H9 (cell line): ENCODE measurements at regions not wholly inside any gene's neighbourhood (a gene's known extent, or its start where the extent isn't known, plus 50 kb on each side); places are given as distances from the start of the nearest gene placed in this dataset.

Experiments
- DNase-seq: peaks from one replicate; pipeline ENCODE4 v3.0.0-alpha.2; 2017
- H2AFZ ChIP-seq: one replicate; pipeline ENCODE4 v1.6.1; 2013; ENCODE audit warnings: mild to moderate bottlenecking, low read length, control low read depth, moderate library complexity
- H2AK5ac ChIP-seq: 2 replicates; pipeline ENCODE4 v1.6.1; 2013; ENCODE audit warnings: low read length, control low read depth, mixed read lengths; ENCODE audit not compliant: insufficient read length
- H2BK120ac ChIP-seq: one replicate; pipeline ENCODE4 v1.6.1; 2013; ENCODE audit warnings: low read depth, mild to moderate bottlenecking, low read length, control low read depth, inconsistent platforms; ENCODE audit not compliant: poor library complexity, severe bottlenecking
- H2BK12ac ChIP-seq: 2 replicates; pipeline ENCODE4 v1.6.1; 2013; ENCODE audit warnings: low read length, control low read depth, mixed read lengths, low read depth; ENCODE audit not compliant: insufficient read length
- H2BK15ac ChIP-seq: 2 replicates; pipeline ENCODE4 v1.6.1; 2013; ENCODE audit warnings: low read depth, low read length, control low read depth
- H2BK20ac ChIP-seq: one replicate; pipeline ENCODE4 v1.6.1; 2013; ENCODE audit warnings: low read depth, mild to moderate bottlenecking, low read length, control low read depth, inconsistent platforms; ENCODE audit not compliant: poor library complexity, severe bottlenecking
- H2BK5ac ChIP-seq: 2 replicates; pipeline ENCODE4 v1.6.1; 2013; ENCODE audit warnings: low read length, control low read depth, mixed read lengths; ENCODE audit not compliant: insufficient read length
- H3K14ac ChIP-seq: 2 replicates; pipeline ENCODE4 v1.6.1; 2013; ENCODE audit warnings: low read length, control low read depth; ENCODE audit not compliant: insufficient read depth
- H3K18ac ChIP-seq: 2 replicates; pipeline ENCODE4 v1.6.1; 2013; ENCODE audit warnings: low read depth, mild to moderate bottlenecking, mixed read lengths, low read length, control low read depth; ENCODE audit not compliant: insufficient read length
- H3K23ac ChIP-seq: 2 replicates; pipeline ENCODE4 v1.6.1; 2013; ENCODE audit warnings: low read length, control low read depth, mixed read lengths, low read depth; ENCODE audit not compliant: insufficient read length
- H3K23me2 ChIP-seq: 2 replicates; pipeline ENCODE4 v1.6.1; 2013; ENCODE audit warnings: low read depth, mild to moderate bottlenecking, mixed read lengths, low read length, control low read depth; ENCODE audit not compliant: insufficient read length, poor library complexity, severe bottlenecking
- H3K27ac ChIP-seq: 2 replicates; pipeline ENCODE4 v1.5.1; 2013; ENCODE audit warnings: low read length, control low read depth, mixed read lengths, low read depth; ENCODE audit not compliant: insufficient read length
- H3K27me3 ChIP-seq: 2 replicates; pipeline ENCODE4 v1.6.1; 2013; ENCODE audit warnings: low read length, control low read depth, inconsistent platforms; ENCODE audit not compliant: insufficient read depth
- H3K4ac ChIP-seq: 2 replicates; pipeline ENCODE4 v1.6.1; 2013; ENCODE audit warnings: low read depth, mild to moderate bottlenecking, control low read depth, inconsistent platforms, low read length, moderate library complexity
- H3K4me1 ChIP-seq: 2 replicates; pipeline ENCODE4 v1.6.1; 2013; ENCODE audit warnings: low read length, control low read depth, inconsistent platforms; ENCODE audit not compliant: insufficient read depth
- H3K4me2 ChIP-seq: 2 replicates; pipeline ENCODE4 v1.6.1; 2013; ENCODE audit warnings: low read length, control low read depth, mixed read lengths; ENCODE audit not compliant: insufficient read length, insufficient read depth
- H3K56ac ChIP-seq: 2 replicates; pipeline ENCODE4 v1.6.1; 2013; ENCODE audit warnings: low read depth, mild to moderate bottlenecking, mixed read lengths, low read length, control low read depth; ENCODE audit not compliant: insufficient read length
- H3K79me1 ChIP-seq: 2 replicates; pipeline ENCODE4 v1.6.1; 2013; ENCODE audit warnings: low read depth, mild to moderate bottlenecking, moderate library complexity, low read length, control low read depth, inconsistent platforms; ENCODE audit not compliant: insufficient read depth, poor library complexity, severe bottlenecking
- H3K79me2 ChIP-seq: 2 replicates; pipeline ENCODE4 v1.6.1; 2013; ENCODE audit warnings: low read length, control low read depth, inconsistent platforms; ENCODE audit not compliant: insufficient read depth
- H3K9ac ChIP-seq: 2 replicates; pipeline ENCODE4 v1.6.1; 2013; ENCODE audit warnings: low read length, control low read depth, mixed read lengths; ENCODE audit not compliant: insufficient read length; ENCODE audit errors: extremely low read depth
- H3K9me3 ChIP-seq: one replicate; pipeline ENCODE4 v1.6.1; 2013; ENCODE audit warnings: low read depth, low read length, inconsistent platforms; ENCODE audit not compliant: control insufficient read depth
- H3T11ph ChIP-seq: one replicate; pipeline ENCODE4 v1.6.1; 2013; ENCODE audit warnings: mild to moderate bottlenecking, low read length, control low read depth, inconsistent platforms
- H4K20me1 ChIP-seq: one replicate; pipeline ENCODE4 v1.6.1; 2013; ENCODE audit not compliant: control insufficient read depth, insufficient read length, insufficient read depth
- H4K5ac ChIP-seq: 2 replicates; pipeline ENCODE4 v1.6.1; 2013; ENCODE audit warnings: low read depth, mild to moderate bottlenecking, mixed read lengths, low read length, control low read depth; ENCODE audit not compliant: insufficient read length
- H4K8ac ChIP-seq: replicated peaks from 2 replicates; pipeline ENCODE4 v1.6.1; 2013; ENCODE audit warnings: low read length, control low read depth, mixed read lengths, low read depth; ENCODE audit not compliant: insufficient read length
- H4K91ac ChIP-seq: 2 replicates; pipeline ENCODE4 v1.6.1; 2013; ENCODE audit warnings: low read depth, mild to moderate bottlenecking, moderate library complexity, mixed read lengths, low read length, control low read depth; ENCODE audit not compliant: insufficient read length
- H3K27ac Mint-ChIP-seq, 3 experiments: 2 replicates in 2 of 3; 3 replicates in 1 of 3; pipeline ENCODE4 v1.8.0; 2020 to 2021; ENCODE audit warnings: mixed read lengths in 3 of 3, mild to moderate bottlenecking in 1 of 3, moderate library complexity in 1 of 3
- H3K27me3 Mint-ChIP-seq: 2 replicates; pipeline ENCODE4 v1.8.0; 2021; ENCODE audit warnings: low read depth, mild to moderate bottlenecking, moderate library complexity, mixed read lengths
- H3K36me3 Mint-ChIP-seq, 3 experiments: 2 replicates in 2 of 3; 3 replicates in 1 of 3; pipeline ENCODE4 v1.8.0; 2020 to 2021; ENCODE audit warnings: low read depth in 3 of 3, mixed read lengths in 3 of 3; ENCODE audit not compliant: insufficient read depth in 1 of 3
- H3K4me1 Mint-ChIP-seq, 2 experiments: 2 replicates each; pipeline ENCODE4 v1.8.0; 2020; ENCODE audit warnings: mixed read lengths in 2 of 2
- H3K4me3 Mint-ChIP-seq, 2 experiments: 2 replicates in 1 of 2; 3 replicates in 1 of 2; pipeline ENCODE4 v1.8.0; 2020 to 2021; ENCODE audit warnings: mild to moderate bottlenecking in 2 of 2, mixed read lengths in 2 of 2, moderate library complexity in 1 of 2
- H3K9me3 Mint-ChIP-seq, 2 experiments: 2 replicates in 1 of 2; 3 replicates in 1 of 2; pipeline ENCODE4 v1.8.0; 2020; ENCODE audit warnings: mild to moderate bottlenecking in 2 of 2, mixed read lengths in 2 of 2, moderate library complexity in 1 of 2
- WGBS: extraction: QIAGEN DNeasy Blood & Tissue Kit; methylation state at CpG from one replicate; pipeline ENCODE4 v1.1.7; 2013; ENCODE audit warnings: missing lambda C conversion rate, low lambda C conversion rate, mixed read lengths; ENCODE audit not compliant: insufficient read length; ENCODE audit errors: extremely low coverage; 5-methylcytosine and 5-hydroxymethylcytosine counted together
- TF ChIP-seq, protein P1 (sequence below): fragments of 200-600 bp; sonication (generic); conservative IDR thresholded peaks from 3 replicates; pipeline ENCODE4 v1.8.0; 2021; ENCODE audit warnings: antibody characterized with exemption, mild to moderate bottlenecking

DNA sequence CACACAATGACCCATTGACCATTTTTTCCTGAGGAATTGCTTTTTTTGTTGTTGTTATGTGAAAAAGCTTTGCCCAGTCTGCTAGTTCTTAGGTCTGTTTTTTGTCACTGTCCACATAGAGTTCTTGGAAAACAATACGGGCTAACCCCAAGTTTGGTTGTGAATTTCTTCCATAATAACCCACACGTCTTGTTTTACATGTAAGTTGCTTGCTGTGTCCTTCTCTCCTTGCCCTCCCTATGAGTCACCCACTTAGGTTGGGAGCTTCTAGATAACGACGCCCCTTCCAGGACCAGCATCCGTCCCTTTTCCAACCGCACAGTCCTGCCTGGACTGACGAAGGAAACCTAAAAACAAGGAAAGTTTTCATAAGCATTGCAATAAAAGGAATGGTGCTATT lies 175.3 kb upstream of the HS3ST3A1 start:
- Mint-ChIP-seq H3K4me3 (no peak overlapping the region), H3K27ac (no peak overlapping the region), H3K27me3 (peaks cover 2% of the 10 kb centered on the region; the same call in 1 of the 2 replicates), H3K9me3 (peaks cover 14 to 24% of the 10 kb centered on the region in 2 experiments), H3K36me3 (peaks cover 3 to 28% (median 14%) of the 10 kb centered on the region in 3 experiments), H3K4me1 (no peaks in the 10 kb centered on the region)
- Histone ChIP-seq H2BK5ac (no peak overlapping the region), H2AFZ (no peak overlapping the region), H4K5ac (no peak overlapping the region), H4K91ac (no peak overlapping the region), H3K9ac (no peak overlapping the region), H3K4ac (no peak overlapping the region), H3K79me2 (no peaks in the 10 kb centered on the region), H3K27ac (no peak overlapping the region), H3K56ac (no peak overlapping the region), H4K20me1 (no peaks in the 10 kb centered on the region), H3K79me1 (no peaks in the 10 kb centered on the region), H2BK15ac (no peak overlapping the region), H4K8ac (no peak overlapping the region), H2BK12ac (no peak overlapping the region), H3K18ac (no peak overlapping the region), H3K14ac (no peak overlapping the region), H3K23ac (no peak overlapping the region), H3K23me2 (no peaks in the 10 kb centered on the region), H2BK20ac (no peak overlapping the region), H3K9me3 (peaks cover 5% of the 10 kb centered on the region), H2BK120ac (no peak overlapping the region), H2AK5ac (no peak overlapping the region), H3K4me1 (no peaks in the 10 kb centered on the region), H3K4me2 (no peak overlapping the region), H3K27me3 (no peaks in the 10 kb centered on the region), H3T11ph (no peak overlapping the region)
- no peak for DNase-seq
- WGBS: no CpG with 5 or more reads among the region's 7 CpGs
- TF ChIP-seq, protein P1, sequence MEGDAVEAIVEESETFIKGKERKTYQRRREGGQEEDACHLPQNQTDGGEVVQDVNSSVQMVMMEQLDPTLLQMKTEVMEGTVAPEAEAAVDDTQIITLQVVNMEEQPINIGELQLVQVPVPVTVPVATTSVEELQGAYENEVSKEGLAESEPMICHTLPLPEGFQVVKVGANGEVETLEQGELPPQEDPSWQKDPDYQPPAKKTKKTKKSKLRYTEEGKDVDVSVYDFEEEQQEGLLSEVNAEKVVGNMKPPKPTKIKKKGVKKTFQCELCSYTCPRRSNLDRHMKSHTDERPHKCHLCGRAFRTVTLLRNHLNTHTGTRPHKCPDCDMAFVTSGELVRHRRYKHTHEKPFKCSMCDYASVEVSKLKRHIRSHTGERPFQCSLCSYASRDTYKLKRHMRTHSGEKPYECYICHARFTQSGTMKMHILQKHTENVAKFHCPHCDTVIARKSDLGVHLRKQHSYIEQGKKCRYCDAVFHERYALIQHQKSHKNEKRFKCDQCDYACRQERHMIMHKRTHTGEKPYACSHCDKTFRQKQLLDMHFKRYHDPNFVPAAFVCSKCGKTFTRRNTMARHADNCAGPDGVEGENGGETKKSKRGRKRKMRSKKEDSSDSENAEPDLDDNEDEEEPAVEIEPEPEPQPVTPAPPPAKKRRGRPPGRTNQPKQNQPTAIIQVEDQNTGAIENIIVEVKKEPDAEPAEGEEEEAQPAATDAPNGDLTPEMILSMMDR: no peak
